ENCODE measurements at regions not wholly inside any gene's neighbourhood (a gene's known extent, or its start where the extent isn't known, plus 50 kb on each side); places are given as distances from the start of the nearest gene placed in this dataset.

- no peak for TF ChIP-seq CTCF (IDR thresholded peaks at IDR 0.05; ENCODE audit: borderline replicate concordance, control extremely low read depth, extremely low read depth, insufficient read depth, missing control alignments)
- peak; percentile 1 for DNase-seq (ENCODE audit: low spot score)
These were observed 373.4 kb upstream of the CTNND2 start for GRCh38 chr5:12277504-12278192.

GRCh38 chr5:12274236-12274635, 370.0 kb upstream of the CTNND2 start:
- no peak for TF ChIP-seq CTCF (IDR thresholded peaks at IDR 0.05; ENCODE audit: borderline replicate concordance, control extremely low read depth, extremely low read depth, insufficient read depth, missing control alignments)
- in situ Hi-C loops (cut with MboI; ENCODE audit: low sequenced_read_pairs, unreplicated experiment), result no loop called here
- DNase-seq (ENCODE audit: low spot score), result no peak

More at GRCh38 chr5:12277504-12278192, 373.4 kb upstream of the CTNND2 start:
- in situ Hi-C loops (cut with MboI; ENCODE audit: low sequenced_read_pairs, unreplicated experiment), result no loop called here

GRCh38 chr5:12272389-12272788, 368.1 kb upstream of the CTNND2 start:
- no peak for DNase-seq (ENCODE audit: low spot score)
- TF ChIP-seq CTCF (IDR thresholded peaks at IDR 0.05; ENCODE audit: borderline replicate concordance, control extremely low read depth, extremely low read depth, insufficient read depth, missing control alignments), result no peak
- in situ Hi-C loops (cut with MboI; ENCODE audit: low sequenced_read_pairs, unreplicated experiment), result no loop called here

- in situ Hi-C loops (cut with MboI; ENCODE audit: low sequenced_read_pairs, unreplicated experiment), result no loop called here
- no peak for DNase-seq (ENCODE audit: low spot score)
- TF ChIP-seq CTCF (IDR thresholded peaks at IDR 0.05; ENCODE audit: borderline replicate concordance, control extremely low read depth, extremely low read depth, insufficient read depth, missing control alignments), result no peak
These were observed 366.7 kb upstream of the CTNND2 start for GRCh38 chr5:12270914-12271313.

- in situ Hi-C loops (cut with MboI; ENCODE audit: low sequenced_read_pairs, unreplicated experiment), result no loop called here
- no peak for TF ChIP-seq CTCF (IDR thresholded peaks at IDR 0.05; ENCODE audit: borderline replicate concordance, control extremely low read depth, extremely low read depth, insufficient read depth, missing control alignments)
- no peak for DNase-seq (ENCODE audit: low spot score)
These were observed 364.9 kb upstream of the CTNND2 start for GRCh38 chr5:12269164-12269563.

- no peak for DNase-seq (ENCODE audit: low spot score)
- TF ChIP-seq CTCF (IDR thresholded peaks at IDR 0.05; ENCODE audit: borderline replicate concordance, control extremely low read depth, extremely low read depth, insufficient read depth, missing control alignments), result no peak
These were observed 354.3 kb upstream of the CTNND2 start for GRCh38 chr5:12258549-12258948.

More at GRCh38 chr5:12258549-12258948, 354.3 kb upstream of the CTNND2 start:
- in situ Hi-C loops (cut with MboI; ENCODE audit: low sequenced_read_pairs, unreplicated experiment), result no loop called here

Data from GM13976 (cell line).